HCT116 (cell line): ENCODE measurements at regions not wholly inside any gene's neighbourhood (a gene's known extent, or its start where the extent isn't known, plus 50 kb on each side); places are given as distances from the start of the nearest gene placed in this dataset.

ENCODE experiments used
- ATAC-seq: fragments of 200-7000 bp; cut with Tn5 transposase; 2 replicates; pipeline ENCODE4 v1.9.1; 2020; ENCODE audit warnings: mild to moderate bottlenecking, moderate library complexity
- BruUV-seq: library from RNA; stranded (reverse); fragments of 400-500 nt; replicated peaks from 2 replicates; lab custom pipeline; 2021; lab: Mats Ljungman, UMichigan
- CTCF ChIA-PET: fragments of 300-600 bp; sonication (Branson Sonifier 250); formaldehyde crosslinking; loops from one replicate; lab custom pipeline; 2021; ENCODE audit warnings: antibody characterized with exemption; lab: Charles Lee
- POLR2A ChIA-PET: fragments of 300-600, 350-600 bp; sonication (Branson Sonifier 250); formaldehyde crosslinking; loops from one replicate; lab custom pipeline; 2021; ENCODE audit warnings: antibody characterized with exemption; lab: Charles Lee
- RAD21 ChIA-PET, 2 experiments: fragments of 300-600 bp; sonication (Branson Sonifier 250); formaldehyde crosslinking; loops; one replicate each; lab custom pipeline; 2023; ENCODE audit warnings: low total read pairs in 2 of 2; ENCODE audit not compliant: uncharacterized antibody in 2 of 2, unreplicated experiment in 2 of 2, low non-redundant PET in 1 of 2; lab: Charles Lee
- DNase-seq: peaks from one replicate; pipeline ENCODE4 v3.0.0-alpha.2; 2010; ENCODE audit warnings: low read depth, low spot score
- H2AFZ ChIP-seq: fragments of 200-600 bp; shearing (Covaris generic), sonication (generic); 2 replicates; pipeline ENCODE4 v1.6.1; 2017; ENCODE audit warnings: low read depth, mixed run types, mixed read lengths, antibody characterized with exemption, low read length; ENCODE audit not compliant: poor library complexity, severe bottlenecking
- H3K27ac ChIP-seq: 2 replicates; pipeline ENCODE4 v1.5.1; 2012; ENCODE audit warnings: low read depth, low read length
- H3K27me3 ChIP-seq: fragments of 200-600 bp; sonication (generic); 2 replicates; pipeline ENCODE4 v1.6.1; 2016; ENCODE audit warnings: mixed run types, low read length, mixed read lengths; ENCODE audit not compliant: insufficient read depth
- H3K36me3 ChIP-seq, 2 experiments: fragments of 200-500 bp in 1 of 2; fragments of 200-600 bp in 1 of 2; sonication (Bioruptor generic) in 1 of 2; sonication (generic) in 1 of 2; 2 replicates each; pipeline versions ENCODE4 v1.5.1 to v1.6.1; 2014 to 2016; ENCODE audit warnings: low read length in 2 of 2, inconsistent platforms in 1 of 2, mixed read lengths in 1 of 2, mixed run types in 1 of 2; ENCODE audit not compliant: insufficient read depth in 2 of 2, control insufficient read depth in 1 of 2
- H3K4me1 ChIP-seq, 2 experiments: fragments of 200-600 bp in 1 of 2; sonication (generic) in 1 of 2; 2 replicates each; pipeline versions ENCODE4 v1.5.1 to v1.6.1; 2012 to 2017; ENCODE audit warnings: low read length in 2 of 2, inconsistent platforms in 1 of 2, mild to moderate bottlenecking in 1 of 2, mixed read lengths in 1 of 2, mixed run types in 1 of 2, moderate library complexity in 1 of 2; ENCODE audit not compliant: insufficient read depth in 2 of 2, control insufficient read depth in 1 of 2
- H3K4me2 ChIP-seq: fragments of 200-600 bp; sonication (generic); 2 replicates; pipeline ENCODE4 v1.6.1; 2017; ENCODE audit warnings: mixed run types, low read length, mixed read lengths
- H3K4me3 ChIP-seq, 2 experiments: fragments of 200-600 bp in 1 of 2; sonication (generic) in 1 of 2; replicated peaks in 1 of 2; 2 replicates each; pipeline ENCODE4 v1.5.1; 2011 to 2016; ENCODE audit warnings: low read length in 2 of 2, control low read depth in 1 of 2, low read depth in 1 of 2, mild to moderate bottlenecking in 1 of 2, mixed read lengths in 1 of 2, mixed run types in 1 of 2
- H3K79me2 ChIP-seq: fragments of 200-600 bp; sonication (generic); 2 replicates; pipeline ENCODE4 v1.6.1; 2017; ENCODE audit warnings: mild to moderate bottlenecking, mixed run types, low read length, moderate library complexity, mixed read lengths; ENCODE audit not compliant: insufficient read depth
- H3K9ac ChIP-seq: fragments of 200-600 bp; sonication (generic); 2 replicates; pipeline ENCODE4 v1.6.1; 2016; ENCODE audit warnings: low read length, mixed read lengths
- H3K9me2 ChIP-seq: fragments of 200-600 bp; sonication (generic), shearing (Covaris generic); 2 replicates; pipeline ENCODE4 v1.6.1; 2017; ENCODE audit warnings: mixed run types, mild to moderate bottlenecking, moderate library complexity; ENCODE audit not compliant: insufficient read depth
- H3K9me3 ChIP-seq, 2 experiments: fragments of 200-500 bp in 1 of 2; fragments of 200-600 bp in 1 of 2; sonication (Bioruptor generic) in 1 of 2; sonication (generic) in 1 of 2; 2 replicates each; pipeline ENCODE4 v1.6.1; 2014 to 2017; ENCODE audit warnings: low read length in 2 of 2, mixed read lengths in 2 of 2, inconsistent platforms in 1 of 2, low read depth in 1 of 2, mild to moderate bottlenecking in 1 of 2, mixed run types in 1 of 2, moderate library complexity in 1 of 2; ENCODE audit not compliant: control insufficient read depth in 1 of 2, insufficient read depth in 1 of 2
- H4K20me1 ChIP-seq: fragments of 200-600 bp; sonication (generic), shearing (Covaris generic); 2 replicates; pipeline ENCODE4 v1.6.1; 2017; ENCODE audit warnings: mixed run types, mild to moderate bottlenecking, moderate library complexity; ENCODE audit not compliant: insufficient read depth
- CBX3 ChIP-seq: IDR thresholded peaks from 2 replicates; pipeline ENCODE4 v1.6.1; 2012; ENCODE audit warnings: low read depth
- CEBPB ChIP-seq: IDR thresholded peaks from 2 replicates; pipeline ENCODE4 v1.6.1; 2012; ENCODE audit warnings: low read depth
- CTCF ChIP-seq, 3 experiments: fragments of 200-600 bp in 1 of 3; sonication (generic) in 1 of 3; IDR thresholded peaks in 2 of 3; conservative IDR thresholded peaks in 1 of 3; 2 replicates each; pipeline ENCODE4 v1.5.1; 2012 to 2017; ENCODE audit warnings: low read depth in 2 of 3, low read length in 2 of 3, antibody characterized with exemption in 1 of 3, borderline replicate concordance in 1 of 3, control low read depth in 1 of 3, mild to moderate bottlenecking in 1 of 3, mixed read lengths in 1 of 3, mixed run types in 1 of 3, moderate library complexity in 1 of 3; ENCODE audit not compliant: insufficient read depth in 1 of 3
- EGR1 ChIP-seq: IDR thresholded peaks from 2 replicates; pipeline ENCODE4 v1.6.1; 2012; ENCODE audit warnings: low read depth
- EZH2phosphoT487 ChIP-seq: fragments of 200-600 bp; IDR thresholded peaks from 2 replicates; pipeline ENCODE4 v1.6.1; 2018; ENCODE audit warnings: antibody characterized with exemption, borderline replicate concordance
- FOSL1 ChIP-seq: IDR thresholded peaks from 2 replicates; pipeline ENCODE4 v1.6.1; 2012; ENCODE audit warnings: low read depth
- JUND ChIP-seq: IDR thresholded peaks from 2 replicates; pipeline ENCODE4 v1.6.1; 2012
- MAX ChIP-seq: IDR thresholded peaks from 2 replicates; pipeline ENCODE4 v1.6.1; 2012
- RAD21 ChIP-seq: IDR thresholded peaks from 2 replicates; pipeline ENCODE4 v1.6.1; 2012; ENCODE audit warnings: low read depth, mild to moderate bottlenecking
- SRF ChIP-seq: IDR thresholded peaks from 2 replicates; pipeline ENCODE4 v1.6.1; 2012; ENCODE audit warnings: low read depth
- TCF7L2 ChIP-seq: IDR thresholded peaks from 2 replicates; pipeline ENCODE4 v1.7.0; 2011; ENCODE audit warnings: borderline replicate concordance, inconsistent platforms; ENCODE audit not compliant: insufficient read depth, insufficient read length; ENCODE audit errors: extremely low read depth
- ZFX ChIP-seq: fragments of 450-650 bp; IDR thresholded peaks from 2 replicates; pipeline ENCODE4 v1.6.1; 2017
- intact Hi-C: fragments of 100-400 bp; cut with micrococcal nuclease; formaldehyde crosslinking; loops from 2 replicates; pipeline ENCODE4 v1.10.0; 2022
- TF ChIP-seq, protein P1 (sequence below): IDR thresholded peaks from 2 replicates; pipeline ENCODE4 v1.6.1; 2012; ENCODE audit warnings: low read depth

DNA sequence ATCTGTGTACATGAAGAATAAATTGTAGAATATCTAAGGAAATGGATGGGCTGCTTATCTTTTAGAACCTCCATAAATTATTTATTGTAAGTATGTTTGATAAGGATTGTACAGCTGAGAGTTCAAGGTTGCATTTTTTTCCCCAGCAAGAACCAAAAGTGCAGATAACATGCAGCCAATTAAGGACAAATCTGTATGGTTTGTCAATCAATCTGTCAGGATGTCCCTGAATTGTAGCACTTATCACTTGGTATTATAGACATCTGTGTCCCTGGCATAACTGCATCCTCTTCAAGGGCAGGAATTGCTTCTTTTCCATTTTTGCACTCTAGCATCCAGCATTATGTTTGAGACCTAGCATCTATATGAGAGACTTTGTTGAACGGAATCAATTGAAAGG lies 95.4 kb upstream of the IGFBP7 start:
- no peaks in the 10 kb centered on the region for H3K9me3 ChIP-seq
- no peaks in the 10 kb centered on the region for H3K79me2 ChIP-seq
- CTCF ChIA-PET: interaction anchor here (1.0 to 1.2 kb wide), 2 partner anchors 15 kb away, joined by 3 read pairs; no protein-coding TSS in a partner anchor
- no peak overlapping the region for H3K4me2 ChIP-seq
- no peak overlapping the region for H2AFZ ChIP-seq
- H3K4me3 ChIP-seq: no peak overlapping the region
- intact Hi-C loops: no loop called here
- no peaks in the 10 kb centered on the region for H3K36me3 ChIP-seq
- BruUV-seq: no TSS peak
- no peak for DNase-seq
- peaks cover 7% of the 10 kb centered on the region; the same call in 1 of the 2 replicates for H3K27me3 ChIP-seq
- H3K9ac ChIP-seq: no peak overlapping the region
- no peaks in the 10 kb centered on the region for H3K4me1 ChIP-seq
- H3K27ac ChIP-seq: no peak overlapping the region
- TF ChIP-seq EGR1 (no peak), SRF (no peak), JUND (no peak), TCF7L2 (no peak), CBX3 (no peak), EZH2phosphoT487 (no peak), CTCF (IDR thresholded peaks at IDR 0.05 in 2 of 3, conservative IDR thresholded peaks at IDR 0.05 in 1 of 3; ENCODE audit: borderline replicate concordance in 1 of 3, insufficient read depth in 1 of 3, low read depth in 2 of 3, low read length in 2 of 3) (no peak), MAX (no peak), ZFX (no peak), FOSL1 (no peak), CEBPB (no peak), RAD21 (no peak)
- TF ChIP-seq, protein P1, sequence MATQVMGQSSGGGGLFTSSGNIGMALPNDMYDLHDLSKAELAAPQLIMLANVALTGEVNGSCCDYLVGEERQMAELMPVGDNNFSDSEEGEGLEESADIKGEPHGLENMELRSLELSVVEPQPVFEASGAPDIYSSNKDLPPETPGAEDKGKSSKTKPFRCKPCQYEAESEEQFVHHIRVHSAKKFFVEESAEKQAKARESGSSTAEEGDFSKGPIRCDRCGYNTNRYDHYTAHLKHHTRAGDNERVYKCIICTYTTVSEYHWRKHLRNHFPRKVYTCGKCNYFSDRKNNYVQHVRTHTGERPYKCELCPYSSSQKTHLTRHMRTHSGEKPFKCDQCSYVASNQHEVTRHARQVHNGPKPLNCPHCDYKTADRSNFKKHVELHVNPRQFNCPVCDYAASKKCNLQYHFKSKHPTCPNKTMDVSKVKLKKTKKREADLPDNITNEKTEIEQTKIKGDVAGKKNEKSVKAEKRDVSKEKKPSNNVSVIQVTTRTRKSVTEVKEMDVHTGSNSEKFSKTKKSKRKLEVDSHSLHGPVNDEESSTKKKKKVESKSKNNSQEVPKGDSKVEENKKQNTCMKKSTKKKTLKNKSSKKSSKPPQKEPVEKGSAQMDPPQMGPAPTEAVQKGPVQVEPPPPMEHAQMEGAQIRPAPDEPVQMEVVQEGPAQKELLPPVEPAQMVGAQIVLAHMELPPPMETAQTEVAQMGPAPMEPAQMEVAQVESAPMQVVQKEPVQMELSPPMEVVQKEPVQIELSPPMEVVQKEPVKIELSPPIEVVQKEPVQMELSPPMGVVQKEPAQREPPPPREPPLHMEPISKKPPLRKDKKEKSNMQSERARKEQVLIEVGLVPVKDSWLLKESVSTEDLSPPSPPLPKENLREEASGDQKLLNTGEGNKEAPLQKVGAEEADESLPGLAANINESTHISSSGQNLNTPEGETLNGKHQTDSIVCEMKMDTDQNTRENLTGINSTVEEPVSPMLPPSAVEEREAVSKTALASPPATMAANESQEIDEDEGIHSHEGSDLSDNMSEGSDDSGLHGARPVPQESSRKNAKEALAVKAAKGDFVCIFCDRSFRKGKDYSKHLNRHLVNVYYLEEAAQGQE: no peak
- H4K20me1 ChIP-seq: no peaks in the 10 kb centered on the region
- RAD21 ChIA-PET: no interaction called here
- no peaks in the 10 kb centered on the region for H3K9me2 ChIP-seq
- no peak for ATAC-seq
- POLR2A ChIA-PET: no interaction called here
